Activated B cell treated with CpG ODN at 0.5 μM for 24 hours (primary cell): ENCODE measurements at regions not wholly inside any gene's neighbourhood (a gene's known extent, or its start where the extent isn't known, plus 50 kb on each side); places are given as distances from the start of the nearest gene placed in this dataset.

Source experiments
- ATAC-seq: fragments of 200-7000 bp; cut with Tn5 transposase; one replicate; pipeline ENCODE4 v1.10.0; 2021; ENCODE audit warnings: low read depth, mild to moderate bottlenecking, moderate library complexity
- CTCF ChIA-PET: fragments of 350-600 bp; sonication (Branson Sonifier 250); formaldehyde crosslinking; loops from one replicate; lab custom pipeline; 2021; ENCODE audit warnings: antibody characterized with exemption; lab: Charles Lee
- POLR2A ChIA-PET: fragments of 350-600 bp; sonication (Branson Sonifier 250); formaldehyde crosslinking; loops from one replicate; lab custom pipeline; 2021; ENCODE audit warnings: antibody characterized with exemption; lab: Charles Lee
- DNase-seq: peaks from one replicate; pipeline ENCODE4 v3.0.0; 2022
- H3K27ac Mint-ChIP-seq: one replicate; pipeline ENCODE4 v1.8.0; 2020; ENCODE audit warnings: mixed read lengths
- H3K27me3 Mint-ChIP-seq: one replicate; pipeline ENCODE4 v1.8.0; 2021; ENCODE audit warnings: mixed read lengths
- H3K36me3 Mint-ChIP-seq: one replicate; pipeline ENCODE4 v1.8.0; 2021; ENCODE audit warnings: low read depth, mixed read lengths
- H3K4me1 Mint-ChIP-seq: one replicate; pipeline ENCODE4 v1.8.0; 2021; ENCODE audit warnings: mixed read lengths
- H3K4me3 Mint-ChIP-seq: one replicate; pipeline ENCODE4 v1.8.0; 2020; ENCODE audit warnings: mild to moderate bottlenecking, mixed read lengths
- H3K9me3 Mint-ChIP-seq: one replicate; pipeline ENCODE4 v1.8.0; 2020; ENCODE audit warnings: mixed read lengths
- intact Hi-C: fragments of 100-400 bp; cut with micrococcal nuclease; formaldehyde crosslinking; loops from one replicate; pipeline ENCODE4 v1.15.1; 2024
- TF ChIP-seq, protein P1 (sequence below): fragments of 200-600 bp; IDR thresholded peaks from one replicate; pipeline ENCODE4 v1.8.0; 2022; ENCODE audit warnings: antibody characterized with exemption, mild to moderate bottlenecking

GRCh38 chr4:79625361-79625760, 217.3 kb upstream of the GK2 start:
- POLR2A ChIA-PET: no interaction called here
- Mint-ChIP-seq H3K4me3 (no peak overlapping the region), H3K9me3 (no peaks in the 10 kb centered on the region), H3K27ac (no peak overlapping the region), H3K36me3 (no peaks in the 10 kb centered on the region), H3K4me1 (peaks cover 7% of the 10 kb centered on the region), H3K27me3 (peaks cover 2% of the 10 kb centered on the region)
- CTCF ChIA-PET: no interaction called here
- TF ChIP-seq, protein P1, sequence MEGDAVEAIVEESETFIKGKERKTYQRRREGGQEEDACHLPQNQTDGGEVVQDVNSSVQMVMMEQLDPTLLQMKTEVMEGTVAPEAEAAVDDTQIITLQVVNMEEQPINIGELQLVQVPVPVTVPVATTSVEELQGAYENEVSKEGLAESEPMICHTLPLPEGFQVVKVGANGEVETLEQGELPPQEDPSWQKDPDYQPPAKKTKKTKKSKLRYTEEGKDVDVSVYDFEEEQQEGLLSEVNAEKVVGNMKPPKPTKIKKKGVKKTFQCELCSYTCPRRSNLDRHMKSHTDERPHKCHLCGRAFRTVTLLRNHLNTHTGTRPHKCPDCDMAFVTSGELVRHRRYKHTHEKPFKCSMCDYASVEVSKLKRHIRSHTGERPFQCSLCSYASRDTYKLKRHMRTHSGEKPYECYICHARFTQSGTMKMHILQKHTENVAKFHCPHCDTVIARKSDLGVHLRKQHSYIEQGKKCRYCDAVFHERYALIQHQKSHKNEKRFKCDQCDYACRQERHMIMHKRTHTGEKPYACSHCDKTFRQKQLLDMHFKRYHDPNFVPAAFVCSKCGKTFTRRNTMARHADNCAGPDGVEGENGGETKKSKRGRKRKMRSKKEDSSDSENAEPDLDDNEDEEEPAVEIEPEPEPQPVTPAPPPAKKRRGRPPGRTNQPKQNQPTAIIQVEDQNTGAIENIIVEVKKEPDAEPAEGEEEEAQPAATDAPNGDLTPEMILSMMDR: no peak
- intact Hi-C loops: no loop called here
- ATAC-seq (no peak), DNase-seq (no peak)

- peaks cover 4% of the 10 kb centered on the region for H3K27me3 Mint-ChIP-seq
- H3K4me1 Mint-ChIP-seq: peaks cover 7% of the 10 kb centered on the region
- H3K4me3 Mint-ChIP-seq: no peak overlapping the region
- POLR2A ChIA-PET: no interaction called here
- CTCF ChIA-PET: no interaction called here
- TF ChIP-seq, protein P1: no peak
- no peak for DNase-seq
- no peaks in the 10 kb centered on the region for H3K36me3 Mint-ChIP-seq
- intact Hi-C loops: no loop called here
- H3K9me3 Mint-ChIP-seq: no peaks in the 10 kb centered on the region
- ATAC-seq: no peak
- H3K27ac Mint-ChIP-seq: no peak overlapping the region
Observed at GRCh38 chr4:79623021-79623870, 215.2 kb upstream of the GK2 start.

DNA sequence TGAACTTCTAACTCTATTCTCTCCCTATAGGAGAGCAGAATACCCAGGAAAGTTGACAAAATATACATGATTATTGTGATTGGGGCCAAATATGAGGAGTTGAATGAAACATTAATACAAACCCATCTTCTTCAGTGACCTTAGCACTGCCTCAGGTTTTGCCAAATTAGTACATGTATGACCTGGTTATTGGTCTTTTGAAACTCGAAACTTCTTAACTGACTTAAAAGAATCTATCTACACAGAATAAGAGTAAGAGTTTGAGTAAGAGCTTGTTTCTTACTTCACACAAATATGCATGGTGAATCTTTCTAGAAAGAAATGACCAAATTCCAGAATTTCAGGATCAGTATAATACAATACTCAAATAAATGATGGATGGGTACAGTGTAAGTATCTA, 213.0 kb upstream of the GK2 start:
- DNase-seq (no peak), ATAC-seq (no peak)
- TF ChIP-seq, protein P1: no peak
- POLR2A ChIA-PET: no interaction called here
- Mint-ChIP-seq H3K27me3 (peaks cover 4% of the 10 kb centered on the region), H3K4me3 (no peak overlapping the region), H3K9me3 (no peaks in the 10 kb centered on the region), H3K36me3 (no peaks in the 10 kb centered on the region), H3K4me1 (peaks cover 6% of the 10 kb centered on the region), H3K27ac (no peak overlapping the region)
- CTCF ChIA-PET: no interaction called here
- intact Hi-C loops: no loop called here

GRCh38 chr4:79620617-79621016, 212.6 kb upstream of the GK2 start:
- intact Hi-C loops: no loop called here
- no peak overlapping the region for H3K4me3 Mint-ChIP-seq
- TF ChIP-seq, protein P1: no peak
- no peaks in the 10 kb centered on the region for H3K36me3 Mint-ChIP-seq
- ChIA-PET CTCF (no interaction called here), POLR2A (no interaction called here)
- no peak overlapping the region for H3K27ac Mint-ChIP-seq
- DNase-seq: no peak
- no peaks in the 10 kb centered on the region for H3K9me3 Mint-ChIP-seq
- no peak for ATAC-seq
- peaks cover 1% of the 10 kb centered on the region for H3K4me1 Mint-ChIP-seq
- peaks cover 3% of the 10 kb centered on the region for H3K27me3 Mint-ChIP-seq

- Mint-ChIP-seq H3K4me3 (no peak overlapping the region), H3K27ac (no peak overlapping the region), H3K9me3 (peaks cover 2% of the 10 kb centered on the region), H3K27me3 (peaks cover 4% of the 10 kb centered on the region), H3K4me1 (no peaks in the 10 kb centered on the region), H3K36me3 (no peaks in the 10 kb centered on the region)
- POLR2A ChIA-PET: interaction anchor here (0.6 kb wide), 1 partner anchor 1948 kb away, joined by 3 read pairs; no protein-coding TSS in a partner anchor
- TF ChIP-seq, protein P1: no peak
- ATAC-seq (no peak), DNase-seq (no peak)
- intact Hi-C loops: no loop called here
- CTCF ChIA-PET: no interaction called here
Observed at GRCh38 chr4:79613269-79613935, 205.4 kb upstream of the GK2 start.
